GM13977 (cell line): ENCODE measurements at regions not wholly inside any gene's neighbourhood (a gene's known extent, or its start where the extent isn't known, plus 50 kb on each side); places are given as distances from the start of the nearest gene placed in this dataset.

Experiments
- DNase-seq: peaks from one replicate; pipeline ENCODE4 v3.0.0; 2012; ENCODE audit warnings: low spot score
- in situ Hi-C: fragments of 300-500 bp; cut with MboI; formaldehyde crosslinking; loops from one replicate; pipeline ENCODE4 v1.12.0; 2022; ENCODE audit warnings: low sequenced_read_pairs, low pct_unique_long_range_greater_than_20kb, mixed read lengths, inconsistent platforms; ENCODE audit not compliant: unreplicated experiment
- TF ChIP-seq, protein P1 (sequence below): IDR thresholded peaks from 2 replicates; pipeline ENCODE4 v1.5.1; 2012; ENCODE audit warnings: mild to moderate bottlenecking, control low read depth; ENCODE audit not compliant: insufficient read depth; ENCODE audit errors: extremely low read depth, missing control alignments

DNA sequence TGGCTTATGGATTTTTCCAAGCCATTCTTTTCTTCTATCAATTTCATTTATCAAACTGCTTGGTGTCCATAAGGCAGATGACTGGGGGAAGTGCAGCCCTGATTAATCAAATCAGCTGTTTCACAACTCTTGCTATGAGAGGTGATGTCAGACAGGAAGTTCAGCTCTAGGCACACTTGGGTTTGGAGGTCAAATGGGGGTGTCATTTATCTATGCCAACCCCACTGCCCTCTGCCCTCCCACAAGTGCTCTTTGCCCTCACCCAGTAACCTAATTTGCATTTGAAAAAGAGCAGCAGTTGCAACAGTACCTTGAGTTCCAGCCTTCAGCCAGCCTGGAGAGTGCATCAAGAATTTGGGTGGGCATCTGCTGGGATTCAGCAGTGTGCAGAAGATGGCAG lies 431.3 kb upstream of the SPRED2 start:
- in situ Hi-C loops = no loop called here
- no peak for DNase-seq
- TF ChIP-seq, protein P1, sequence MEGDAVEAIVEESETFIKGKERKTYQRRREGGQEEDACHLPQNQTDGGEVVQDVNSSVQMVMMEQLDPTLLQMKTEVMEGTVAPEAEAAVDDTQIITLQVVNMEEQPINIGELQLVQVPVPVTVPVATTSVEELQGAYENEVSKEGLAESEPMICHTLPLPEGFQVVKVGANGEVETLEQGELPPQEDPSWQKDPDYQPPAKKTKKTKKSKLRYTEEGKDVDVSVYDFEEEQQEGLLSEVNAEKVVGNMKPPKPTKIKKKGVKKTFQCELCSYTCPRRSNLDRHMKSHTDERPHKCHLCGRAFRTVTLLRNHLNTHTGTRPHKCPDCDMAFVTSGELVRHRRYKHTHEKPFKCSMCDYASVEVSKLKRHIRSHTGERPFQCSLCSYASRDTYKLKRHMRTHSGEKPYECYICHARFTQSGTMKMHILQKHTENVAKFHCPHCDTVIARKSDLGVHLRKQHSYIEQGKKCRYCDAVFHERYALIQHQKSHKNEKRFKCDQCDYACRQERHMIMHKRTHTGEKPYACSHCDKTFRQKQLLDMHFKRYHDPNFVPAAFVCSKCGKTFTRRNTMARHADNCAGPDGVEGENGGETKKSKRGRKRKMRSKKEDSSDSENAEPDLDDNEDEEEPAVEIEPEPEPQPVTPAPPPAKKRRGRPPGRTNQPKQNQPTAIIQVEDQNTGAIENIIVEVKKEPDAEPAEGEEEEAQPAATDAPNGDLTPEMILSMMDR = no peak

GRCh38 chr2:65856928-65857327 lies 424.5 kb upstream of the SPRED2 start:
- in situ Hi-C loops = no loop called here
- TF ChIP-seq, protein P1 = no peak
- DNase-seq = no peak

GRCh38 chr2:65856423-65856822 lies 424.0 kb upstream of the SPRED2 start:
- TF ChIP-seq, protein P1 = no peak
- DNase-seq = no peak
- in situ Hi-C loops = no loop called here

- DNase-seq = no peak
- TF ChIP-seq, protein P1 = no peak
- in situ Hi-C loops = no loop called here
Observed at GRCh38 chr2:65850695-65851094, 418.3 kb upstream of the SPRED2 start.

DNA sequence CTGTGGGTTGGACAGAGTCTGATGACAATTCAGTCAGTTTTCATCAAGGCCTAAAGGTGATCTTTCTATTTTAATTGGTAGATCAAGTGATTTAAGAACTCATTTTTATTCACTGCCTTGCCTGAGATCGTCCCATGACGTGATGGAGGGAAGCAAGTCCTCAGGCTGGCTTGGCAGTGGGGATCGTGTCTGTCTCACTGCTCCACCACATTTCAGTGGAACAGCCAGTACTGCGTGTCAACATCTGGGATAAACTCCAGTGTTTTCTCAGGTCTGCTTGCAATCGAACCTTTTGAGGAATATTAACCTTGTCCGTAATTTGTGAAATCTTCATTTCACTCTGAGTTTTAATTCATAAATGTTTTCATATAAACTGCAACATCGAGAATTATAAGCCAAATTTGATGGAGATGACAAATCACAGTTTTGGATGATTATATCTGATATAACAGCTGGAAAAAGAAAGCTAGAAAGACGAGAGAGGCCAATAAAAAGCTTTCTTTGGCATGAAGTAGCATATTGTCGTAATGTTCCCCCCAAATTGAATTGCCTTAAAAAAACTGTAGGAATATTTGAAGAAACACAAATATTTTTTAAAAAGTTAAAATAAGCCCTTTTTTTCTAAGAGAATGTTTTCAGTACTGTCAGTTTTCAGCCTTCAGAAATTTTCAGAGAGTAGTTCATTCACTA lies 414.7 kb upstream of the SPRED2 start:
- in situ Hi-C loops = no loop called here
- TF ChIP-seq, protein P1 = no peak

GRCh38 chr2:65845442-65846182 lies 413.2 kb upstream of the SPRED2 start:
- TF ChIP-seq, protein P1 = no peak
- no peak for DNase-seq
- in situ Hi-C loops = no loop called here

More for the DNA sequence above, 414.7 kb upstream of the SPRED2 start:
- no peak for DNase-seq
